Omental fat pad (tissue), 3 donors: ENCODE measurements at regions not wholly inside any gene's neighbourhood (a gene's known extent, or its start where the extent isn't known, plus 50 kb on each side); places are given as distances from the start of the nearest gene placed in this dataset.

Experiments
- ATAC-seq: fragments of 150-250 bp; one replicate; pipeline ENCODE4 v1.9.1; 2016; ENCODE audit warnings: mild to moderate bottlenecking, moderate library complexity; ENCODE audit not compliant: low FRiP score
- DNase-seq: peaks from one replicate; pipeline ENCODE4 v3.0.0-alpha.2; 2019; ENCODE audit warnings: low spot score
- TF ChIP-seq, protein P1 (sequence below), 3 donors: fragments of 450-650 bp; IDR thresholded peaks; one replicate each; pipeline ENCODE4 v1.5.1; 2016 to 2017; ENCODE audit warnings: antibody characterized with exemption in 3 of 3, mild to moderate bottlenecking in 3 of 3, moderate library complexity in 2 of 3

DNA sequence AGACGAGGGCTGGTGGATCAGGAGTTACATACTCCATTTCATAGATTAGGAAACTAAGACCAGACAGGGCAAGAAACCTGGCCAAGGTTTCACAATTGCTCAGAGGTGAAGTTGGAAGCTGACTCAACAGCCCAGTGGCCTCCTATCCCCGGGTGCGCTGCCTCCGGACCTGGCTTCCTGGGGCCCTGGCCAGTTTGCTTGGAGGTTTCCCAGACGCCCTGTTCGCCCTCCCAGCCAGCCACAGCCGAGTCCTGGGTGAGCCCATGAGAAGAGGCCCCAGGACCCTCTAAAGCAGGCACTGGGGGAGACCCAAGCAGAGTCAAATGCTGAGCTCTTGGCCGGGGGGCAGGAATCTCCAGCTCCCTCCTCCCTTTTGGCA, 180.1 kb downstream of the ZBTB18 start:
- ATAC-seq (no peak), DNase-seq (no peak)
- TF ChIP-seq, protein P1, sequence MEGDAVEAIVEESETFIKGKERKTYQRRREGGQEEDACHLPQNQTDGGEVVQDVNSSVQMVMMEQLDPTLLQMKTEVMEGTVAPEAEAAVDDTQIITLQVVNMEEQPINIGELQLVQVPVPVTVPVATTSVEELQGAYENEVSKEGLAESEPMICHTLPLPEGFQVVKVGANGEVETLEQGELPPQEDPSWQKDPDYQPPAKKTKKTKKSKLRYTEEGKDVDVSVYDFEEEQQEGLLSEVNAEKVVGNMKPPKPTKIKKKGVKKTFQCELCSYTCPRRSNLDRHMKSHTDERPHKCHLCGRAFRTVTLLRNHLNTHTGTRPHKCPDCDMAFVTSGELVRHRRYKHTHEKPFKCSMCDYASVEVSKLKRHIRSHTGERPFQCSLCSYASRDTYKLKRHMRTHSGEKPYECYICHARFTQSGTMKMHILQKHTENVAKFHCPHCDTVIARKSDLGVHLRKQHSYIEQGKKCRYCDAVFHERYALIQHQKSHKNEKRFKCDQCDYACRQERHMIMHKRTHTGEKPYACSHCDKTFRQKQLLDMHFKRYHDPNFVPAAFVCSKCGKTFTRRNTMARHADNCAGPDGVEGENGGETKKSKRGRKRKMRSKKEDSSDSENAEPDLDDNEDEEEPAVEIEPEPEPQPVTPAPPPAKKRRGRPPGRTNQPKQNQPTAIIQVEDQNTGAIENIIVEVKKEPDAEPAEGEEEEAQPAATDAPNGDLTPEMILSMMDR (IDR thresholded peaks at IDR 0.05): no peak

DNA sequence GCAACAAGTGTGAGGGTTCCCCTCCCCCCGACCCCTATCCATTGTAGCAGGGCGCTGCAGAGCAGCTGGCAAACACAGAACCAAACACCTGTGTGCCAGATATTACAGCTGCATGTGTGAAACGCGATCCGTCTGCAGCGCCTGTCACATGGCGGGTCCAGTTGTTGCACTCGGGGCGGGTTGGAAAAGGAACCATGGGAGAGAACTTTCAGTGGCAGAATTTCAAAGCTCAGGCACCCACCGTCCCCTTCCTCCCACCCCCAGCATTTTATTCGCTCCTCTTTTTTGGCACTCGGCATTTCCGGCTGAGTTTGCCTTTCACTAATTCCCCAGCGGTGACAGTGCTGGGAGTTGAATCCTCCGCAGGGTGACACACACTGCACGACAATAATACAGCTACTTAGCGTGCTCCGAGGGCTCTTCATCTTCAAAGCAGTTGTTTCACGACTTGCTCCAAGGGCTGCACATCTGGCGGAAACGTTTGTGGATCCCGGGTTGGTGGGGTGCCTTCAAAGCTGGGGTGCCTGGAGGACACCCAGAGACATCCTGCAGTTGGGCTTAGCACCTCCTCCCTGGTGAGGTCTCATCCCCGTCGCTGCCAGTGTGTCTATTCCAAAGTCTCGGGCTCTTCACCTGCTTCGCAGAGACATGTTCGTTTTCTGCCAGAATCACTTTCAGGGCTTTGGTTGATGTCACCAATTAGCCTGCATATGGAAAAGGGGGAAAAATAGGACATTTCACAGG, 180.7 kb downstream of the ZBTB18 start:
- ATAC-seq (no peak), DNase-seq (no peak)

GRCh38 chr1:244234009-244234643, 183.0 kb downstream of the ZBTB18 start:
- TF ChIP-seq, protein P1 (IDR thresholded peaks at IDR 0.05): no peak
- ATAC-seq: no peak

More for the DNA sequence above, 180.7 kb downstream of the ZBTB18 start:
- TF ChIP-seq, protein P1 (IDR thresholded peaks at IDR 0.05): no peak

DNA sequence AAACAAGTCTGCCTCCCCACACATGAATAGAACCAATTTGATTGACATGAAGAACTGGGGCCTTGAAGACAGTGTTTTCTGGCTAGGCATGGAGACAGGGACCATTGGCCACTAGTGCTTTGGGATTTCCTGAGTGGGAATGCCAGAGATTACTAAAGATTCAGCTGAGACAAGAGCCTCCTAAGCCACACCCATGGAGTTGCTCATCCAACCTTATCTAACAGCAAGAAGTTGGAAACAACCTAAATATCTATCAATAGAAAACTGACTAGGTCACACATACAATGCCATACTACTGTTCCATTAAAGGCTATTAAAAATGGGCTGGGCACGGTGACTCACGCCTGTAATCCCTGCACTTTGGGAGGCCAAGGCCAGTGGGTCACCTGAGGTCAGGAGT, 184.1 kb downstream of the ZBTB18 start:
- TF ChIP-seq, protein P1 (IDR thresholded peaks at IDR 0.05): no peak
- DNase-seq (no peak), ATAC-seq (peak; percentile 31)

More at GRCh38 chr1:244234009-244234643, 183.0 kb downstream of the ZBTB18 start:
- DNase-seq: no peak

- TF ChIP-seq, protein P1 (IDR thresholded peaks at IDR 0.05): no peak
- DNase-seq (no peak), ATAC-seq (no peak)
These were observed 185.0 kb downstream of the ZBTB18 start for GRCh38 chr1:244236101-244236500.

DNA sequence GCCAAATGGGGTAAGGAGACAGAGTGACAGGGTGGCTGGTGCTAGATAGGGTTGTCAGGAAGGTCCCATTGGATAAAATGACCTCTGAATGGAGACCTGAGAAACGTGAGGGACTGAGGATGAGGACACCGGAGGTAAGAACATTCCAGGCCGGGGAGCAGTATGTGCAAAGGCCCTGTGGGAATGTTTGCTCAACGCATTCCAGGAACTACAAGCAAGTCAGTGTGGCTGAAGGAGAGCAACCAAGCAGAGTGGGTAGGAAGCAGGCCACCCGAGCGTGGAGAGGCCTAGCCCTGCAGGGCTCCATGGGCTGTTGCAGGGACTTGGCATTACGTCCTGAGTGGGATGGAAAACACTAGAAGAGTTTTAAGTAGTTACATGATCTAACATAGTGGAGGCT, 185.6 kb downstream of the ZBTB18 start:
- TF ChIP-seq, protein P1 (IDR thresholded peaks at IDR 0.05): no peak
- ATAC-seq: no peak
- DNase-seq: no peak

GRCh38 chr1:244237445-244237844, 186.4 kb downstream of the ZBTB18 start:
- ATAC-seq (no peak), DNase-seq (no peak)
- TF ChIP-seq, protein P1 (IDR thresholded peaks at IDR 0.05): no peak
